ENCODE measurements at regions not wholly inside any gene's neighbourhood (a gene's known extent, or its start where the extent isn't known, plus 50 kb on each side); places are given as distances from the start of the nearest gene placed in this dataset.

DNA sequence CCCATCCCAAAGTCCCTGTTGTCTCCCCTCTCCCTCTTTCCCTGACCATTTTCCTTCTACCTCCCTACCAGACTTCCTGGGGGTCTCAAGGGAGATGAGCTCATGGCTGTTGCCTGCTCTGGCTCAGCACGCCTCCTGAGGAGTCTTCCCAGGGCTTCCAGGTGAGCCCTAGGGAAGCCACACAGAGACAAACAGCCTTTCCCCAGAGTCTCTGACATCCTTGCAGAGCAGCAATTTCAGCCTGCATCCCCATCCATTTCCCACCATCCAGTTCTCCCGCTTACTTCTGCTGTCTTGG lies 189.2 kb upstream of the LINGO1 start:
- TF ChIP-seq, protein P1, sequence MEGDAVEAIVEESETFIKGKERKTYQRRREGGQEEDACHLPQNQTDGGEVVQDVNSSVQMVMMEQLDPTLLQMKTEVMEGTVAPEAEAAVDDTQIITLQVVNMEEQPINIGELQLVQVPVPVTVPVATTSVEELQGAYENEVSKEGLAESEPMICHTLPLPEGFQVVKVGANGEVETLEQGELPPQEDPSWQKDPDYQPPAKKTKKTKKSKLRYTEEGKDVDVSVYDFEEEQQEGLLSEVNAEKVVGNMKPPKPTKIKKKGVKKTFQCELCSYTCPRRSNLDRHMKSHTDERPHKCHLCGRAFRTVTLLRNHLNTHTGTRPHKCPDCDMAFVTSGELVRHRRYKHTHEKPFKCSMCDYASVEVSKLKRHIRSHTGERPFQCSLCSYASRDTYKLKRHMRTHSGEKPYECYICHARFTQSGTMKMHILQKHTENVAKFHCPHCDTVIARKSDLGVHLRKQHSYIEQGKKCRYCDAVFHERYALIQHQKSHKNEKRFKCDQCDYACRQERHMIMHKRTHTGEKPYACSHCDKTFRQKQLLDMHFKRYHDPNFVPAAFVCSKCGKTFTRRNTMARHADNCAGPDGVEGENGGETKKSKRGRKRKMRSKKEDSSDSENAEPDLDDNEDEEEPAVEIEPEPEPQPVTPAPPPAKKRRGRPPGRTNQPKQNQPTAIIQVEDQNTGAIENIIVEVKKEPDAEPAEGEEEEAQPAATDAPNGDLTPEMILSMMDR (IDR thresholded peaks at IDR 0.05), result no peak
- TF ChIP-seq POLR2A (IDR thresholded peaks at IDR 0.05) (no peak), POLR2AphosphoS5 (IDR thresholded peaks at IDR 0.05) (no peak), EP300 (IDR thresholded peaks at IDR 0.05) (no peak)
